Endothelial cell of umbilical vein (primary cell): ENCODE measurements at regions not wholly inside any gene's neighbourhood (a gene's known extent, or its start where the extent isn't known, plus 50 kb on each side); places are given as distances from the start of the nearest gene placed in this dataset.
"Not testable (repeated sequence)": the region's sequence is repeated elsewhere in the genome, so short reads cannot be mapped to it uniquely, and the experiment has no call there.

Source experiments
- EZH2 ChIP-seq: IDR thresholded peaks from 2 replicates; pipeline ENCODE4 v1.6.1; 2012; ENCODE audit warnings: borderline replicate concordance, low read depth, mild to moderate bottlenecking, moderate library complexity, low read length, inconsistent platforms; ENCODE audit not compliant: severe bottlenecking
- FOS ChIP-seq: IDR thresholded peaks from 2 replicates; pipeline ENCODE4 v1.6.1; 2011; ENCODE audit warnings: mild to moderate bottlenecking, low read length, moderate library complexity, borderline replicate concordance; ENCODE audit not compliant: insufficient read depth
- JUN ChIP-seq: IDR thresholded peaks from 2 replicates; pipeline ENCODE4 v1.6.1; 2011; ENCODE audit warnings: borderline replicate concordance, low read depth; ENCODE audit not compliant: insufficient read length, insufficient read depth
- MAX ChIP-seq: IDR thresholded peaks from 2 replicates; pipeline ENCODE4 v1.6.1; 2011; ENCODE audit not compliant: insufficient read depth, insufficient read length
- MYC ChIP-seq: IDR thresholded peaks from one replicate; pipeline ENCODE4 v1.6.1; 2011; ENCODE audit warnings: mild to moderate bottlenecking, low read depth, low read length
- POLR2A ChIP-seq: IDR thresholded peaks from 2 replicates; pipeline ENCODE4 v1.6.1; 2012; ENCODE audit warnings: low read depth, mild to moderate bottlenecking, control low read depth, low read length
- POLR2AphosphoS5 ChIP-seq: IDR thresholded peaks from 2 replicates; pipeline ENCODE4 v1.6.1; 2012; ENCODE audit warnings: low read depth, mild to moderate bottlenecking, control low read depth, low read length, moderate library complexity; ENCODE audit not compliant: insufficient read depth
- TF ChIP-seq, protein P1 (sequence below), 2 donors: IDR thresholded peaks; 1 replicate in 1 of 2; 2 replicates in 1 of 2; pipeline ENCODE4 v1.5.1; 2011; ENCODE audit warnings: low read length in 2 of 2, mild to moderate bottlenecking in 2 of 2, moderate library complexity in 2 of 2, control low read depth in 1 of 2, inconsistent platforms in 1 of 2, low read depth in 1 of 2; ENCODE audit not compliant: insufficient read depth in 1 of 2; ENCODE audit errors: extremely low read depth in 1 of 2

GRCh38 chr18:65162086-65162485 lies 588.7 kb upstream of the CDH7 start:
- TF ChIP-seq, protein P1, sequence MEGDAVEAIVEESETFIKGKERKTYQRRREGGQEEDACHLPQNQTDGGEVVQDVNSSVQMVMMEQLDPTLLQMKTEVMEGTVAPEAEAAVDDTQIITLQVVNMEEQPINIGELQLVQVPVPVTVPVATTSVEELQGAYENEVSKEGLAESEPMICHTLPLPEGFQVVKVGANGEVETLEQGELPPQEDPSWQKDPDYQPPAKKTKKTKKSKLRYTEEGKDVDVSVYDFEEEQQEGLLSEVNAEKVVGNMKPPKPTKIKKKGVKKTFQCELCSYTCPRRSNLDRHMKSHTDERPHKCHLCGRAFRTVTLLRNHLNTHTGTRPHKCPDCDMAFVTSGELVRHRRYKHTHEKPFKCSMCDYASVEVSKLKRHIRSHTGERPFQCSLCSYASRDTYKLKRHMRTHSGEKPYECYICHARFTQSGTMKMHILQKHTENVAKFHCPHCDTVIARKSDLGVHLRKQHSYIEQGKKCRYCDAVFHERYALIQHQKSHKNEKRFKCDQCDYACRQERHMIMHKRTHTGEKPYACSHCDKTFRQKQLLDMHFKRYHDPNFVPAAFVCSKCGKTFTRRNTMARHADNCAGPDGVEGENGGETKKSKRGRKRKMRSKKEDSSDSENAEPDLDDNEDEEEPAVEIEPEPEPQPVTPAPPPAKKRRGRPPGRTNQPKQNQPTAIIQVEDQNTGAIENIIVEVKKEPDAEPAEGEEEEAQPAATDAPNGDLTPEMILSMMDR (IDR thresholded peaks at IDR 0.05; ENCODE audit: extremely low read depth in 1 of 2, insufficient read depth in 1 of 2, low read depth in 1 of 2, low read length in 2 of 2): not testable (repeated sequence)
- TF ChIP-seq MYC, MAX, POLR2AphosphoS5, POLR2A, EZH2, FOS, JUN: not testable (repeated sequence)
